ENCODE measurements at regions not wholly inside any gene's neighbourhood (a gene's known extent, or its start where the extent isn't known, plus 50 kb on each side); places are given as distances from the start of the nearest gene placed in this dataset.
"Not testable (repeated sequence)": the region's sequence is repeated elsewhere in the genome, so short reads cannot be mapped to it uniquely, and the experiment has no call there.

GRCh38 chr16:21520134-21521047, 79.0 kb upstream of the METTL9 start:
- TF ChIP-seq CTCF (IDR thresholded peaks at IDR 0.05); GABPA (IDR thresholded peaks at IDR 0.05; ENCODE audit: low read depth); RAD21 (IDR thresholded peaks at IDR 0.05; ENCODE audit: low read length); EP300 (IDR thresholded peaks at IDR 0.05; ENCODE audit: borderline replicate concordance in 1 of 2, low read depth in 1 of 2, low read length in 1 of 2); FOXM1 (IDR thresholded peaks at IDR 0.05; ENCODE audit: low read depth): not testable (repeated sequence)
- TF ChIP-seq POLR2AphosphoS5 (IDR thresholded peaks at IDR 0.05; ENCODE audit: low read depth, low read length): peak; percentile 84
- peak; percentile 76; the same call in 1 of the 2 replicates for TF ChIP-seq YY1 (IDR thresholded peaks at IDR 0.05; ENCODE audit: low read depth)

Data from SK-N-SH (cell line).